ENCODE measurements at regions not wholly inside any gene's neighbourhood (a gene's known extent, or its start where the extent isn't known, plus 50 kb on each side); places are given as distances from the start of the nearest gene placed in this dataset.
"Not testable (repeated sequence)": the region's sequence is repeated elsewhere in the genome, so short reads cannot be mapped to it uniquely, and the experiment has no call there.

DNA sequence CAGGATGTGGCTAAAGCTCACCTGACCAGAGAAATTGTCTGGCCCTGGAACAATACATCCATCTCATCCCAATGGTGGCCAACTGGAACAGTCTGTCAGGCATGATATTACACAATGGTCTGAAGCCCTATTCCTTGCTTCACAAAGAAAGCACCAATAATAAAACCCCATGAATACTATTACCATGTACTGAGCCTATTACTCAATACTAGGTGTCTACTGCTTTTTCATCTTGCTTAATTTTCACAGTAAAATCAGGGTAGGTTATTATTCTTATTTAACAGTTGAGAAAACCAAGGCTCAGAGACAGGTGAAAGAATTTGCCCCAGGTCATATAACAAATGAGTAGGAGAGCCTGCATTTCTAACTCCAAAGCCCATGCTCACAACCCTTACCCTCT is 68.9 kb upstream of the CAPRIN1 start:
- H3K36me3 ChIP-seq (replicated peaks; ENCODE audit: control insufficient read depth, insufficient read depth, low read length): no peaks in the 10 kb centered on the region
- no peak overlapping the region for H3K4me3 ChIP-seq (ENCODE audit: insufficient read depth, low read depth, low read length)
- no peaks in the 10 kb centered on the region for H3K27me3 ChIP-seq (ENCODE audit: control insufficient read depth, insufficient read depth, low read length)
- no peak for DNase-seq

DNA sequence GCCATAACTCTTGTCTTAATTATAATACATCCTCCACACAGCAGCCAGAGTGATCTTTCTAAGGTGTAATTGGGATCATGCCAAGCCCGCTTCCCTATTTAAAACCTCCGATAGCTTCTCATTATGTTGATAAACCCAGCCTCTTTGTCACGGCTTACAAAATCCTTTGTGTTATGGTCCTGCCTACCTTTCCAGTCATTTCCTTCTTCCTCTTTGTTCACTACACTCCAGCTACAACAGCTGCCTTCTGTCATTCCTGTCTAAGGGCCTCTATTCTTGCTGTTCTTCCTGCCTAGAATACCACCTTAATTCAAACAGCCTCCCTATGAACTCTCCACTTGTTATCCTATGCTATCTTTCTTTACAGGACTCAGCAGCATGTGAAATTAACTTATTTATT is 70.6 kb upstream of the CAPRIN1 start:
- no peak for DNase-seq
- Histone ChIP-seq H3K27me3 (ENCODE audit: control insufficient read depth, insufficient read depth, low read length) (no peaks in the 10 kb centered on the region), H3K4me3 (ENCODE audit: insufficient read depth, low read depth, low read length) (no peak overlapping the region), H3K36me3 (replicated peaks; ENCODE audit: control insufficient read depth, insufficient read depth, low read length) (no peaks in the 10 kb centered on the region)

DNA sequence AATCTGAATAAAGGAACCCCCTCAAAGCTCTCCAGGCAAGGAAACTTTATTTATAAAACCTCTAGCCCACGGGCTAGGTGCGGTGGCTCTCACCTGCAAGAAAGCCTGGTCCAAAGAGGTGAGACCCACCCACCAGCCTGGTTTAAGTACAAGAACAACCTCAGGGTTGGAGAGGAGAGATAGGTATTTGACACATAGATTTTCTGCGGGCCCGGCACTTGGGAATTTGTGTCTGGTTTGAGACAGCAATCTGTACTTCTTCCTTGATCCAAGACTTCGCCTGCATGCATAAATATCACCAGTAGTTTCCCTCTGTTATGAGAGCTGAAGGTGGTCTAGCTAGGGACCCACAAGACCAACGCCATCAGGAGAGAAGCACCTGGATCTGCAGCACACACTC is 73.2 kb upstream of the CAPRIN1 start:
- H3K27me3 ChIP-seq (ENCODE audit: control insufficient read depth, insufficient read depth, low read length): no peaks in the 10 kb centered on the region
- no peak overlapping the region for H3K4me3 ChIP-seq (ENCODE audit: insufficient read depth, low read depth, low read length)
- no peak for DNase-seq
- H3K36me3 ChIP-seq (replicated peaks; ENCODE audit: control insufficient read depth, insufficient read depth, low read length): no peaks in the 10 kb centered on the region

DNA sequence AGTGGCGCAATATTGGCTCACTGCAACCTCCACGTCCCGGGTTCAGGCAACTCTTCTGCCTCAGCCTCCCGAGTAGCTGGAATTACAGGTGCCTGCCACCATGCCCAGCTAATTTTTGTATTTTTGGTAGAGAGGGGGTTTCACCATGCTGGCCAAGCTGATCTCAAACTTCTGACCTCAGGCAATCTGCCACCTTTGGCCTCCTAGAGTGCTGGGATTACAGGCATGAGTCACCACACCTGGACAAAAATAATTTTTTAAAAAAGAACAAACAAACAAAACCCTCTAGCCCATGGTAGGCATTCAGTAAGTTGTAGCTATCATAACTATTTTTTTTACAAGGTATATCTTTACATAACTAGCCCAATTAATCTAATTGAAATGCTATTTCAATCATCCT is 73.9 kb upstream of the CAPRIN1 start:
- DNase-seq: no peak
- Histone ChIP-seq H3K27me3 (ENCODE audit: control insufficient read depth, insufficient read depth, low read length) (no peaks in the 10 kb centered on the region), H3K36me3 (replicated peaks; ENCODE audit: control insufficient read depth, insufficient read depth, low read length) (no peaks in the 10 kb centered on the region), H3K4me3 (ENCODE audit: insufficient read depth, low read depth, low read length) (no peak overlapping the region)

DNA sequence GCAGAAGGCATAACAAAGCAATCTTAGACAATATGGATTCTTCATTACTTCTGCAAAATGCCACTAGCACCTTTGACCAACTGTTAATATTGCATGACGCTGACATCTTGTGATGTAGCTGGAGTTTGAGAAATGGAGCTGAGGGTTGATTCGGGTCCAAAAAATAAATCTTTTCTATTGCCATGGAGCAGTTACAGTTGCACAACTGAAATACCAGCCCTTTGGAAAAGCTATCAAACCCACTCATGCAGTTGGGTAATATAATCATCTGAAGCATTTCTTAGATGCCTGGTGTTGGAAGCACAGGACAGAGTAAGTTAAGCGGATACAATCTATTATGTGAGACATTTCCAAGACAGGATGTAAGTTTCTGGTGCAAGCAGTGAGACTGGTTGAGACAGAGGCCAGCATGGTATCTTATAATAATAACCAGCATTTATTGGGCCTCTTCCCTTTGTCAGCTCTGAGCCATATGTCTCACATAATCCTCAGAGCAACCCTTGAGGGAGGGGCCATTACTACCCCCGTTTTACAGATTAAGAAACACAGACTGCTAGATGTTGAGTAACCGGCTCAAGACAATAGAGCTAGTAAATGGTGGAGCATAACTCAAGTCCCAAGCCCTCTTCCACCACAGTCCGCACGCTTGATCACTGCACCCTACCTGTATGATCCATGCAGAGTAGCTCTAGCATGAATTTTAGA is 74.9 kb upstream of the CAPRIN1 start:
- DNase-seq: no peak
- H3K27me3 ChIP-seq (ENCODE audit: control insufficient read depth, insufficient read depth, low read length): no peaks in the 10 kb centered on the region
- no peaks in the 10 kb centered on the region for H3K36me3 ChIP-seq (replicated peaks; ENCODE audit: control insufficient read depth, insufficient read depth, low read length)
- no peak overlapping the region for H3K4me3 ChIP-seq (ENCODE audit: insufficient read depth, low read depth, low read length)

DNA sequence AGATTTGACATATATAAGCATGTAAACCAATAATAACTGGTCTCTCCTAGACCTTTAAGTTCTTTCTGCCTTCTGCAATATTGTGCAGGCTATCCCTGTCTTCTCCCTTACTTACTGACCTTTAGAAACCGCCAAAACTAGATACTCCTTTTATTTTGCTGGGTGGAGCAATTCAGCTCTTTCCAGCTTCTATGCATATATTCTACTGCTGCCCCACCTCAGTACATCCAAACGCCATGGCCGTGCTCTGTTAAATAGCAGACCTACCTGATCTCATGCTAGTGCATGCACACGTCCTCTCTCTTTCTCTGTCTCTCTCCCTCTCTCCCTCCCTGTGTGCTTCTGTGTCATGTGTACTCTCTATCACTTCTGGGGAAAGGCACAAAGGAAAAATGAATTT is 76.7 kb upstream of the CAPRIN1 start:
- no peaks in the 10 kb centered on the region for H3K27me3 ChIP-seq (ENCODE audit: control insufficient read depth, insufficient read depth, low read length)
- no peak for DNase-seq
- no peaks in the 10 kb centered on the region for H3K36me3 ChIP-seq (replicated peaks; ENCODE audit: control insufficient read depth, insufficient read depth, low read length)
- no peak overlapping the region for H3K4me3 ChIP-seq (ENCODE audit: insufficient read depth, low read depth, low read length)

DNA sequence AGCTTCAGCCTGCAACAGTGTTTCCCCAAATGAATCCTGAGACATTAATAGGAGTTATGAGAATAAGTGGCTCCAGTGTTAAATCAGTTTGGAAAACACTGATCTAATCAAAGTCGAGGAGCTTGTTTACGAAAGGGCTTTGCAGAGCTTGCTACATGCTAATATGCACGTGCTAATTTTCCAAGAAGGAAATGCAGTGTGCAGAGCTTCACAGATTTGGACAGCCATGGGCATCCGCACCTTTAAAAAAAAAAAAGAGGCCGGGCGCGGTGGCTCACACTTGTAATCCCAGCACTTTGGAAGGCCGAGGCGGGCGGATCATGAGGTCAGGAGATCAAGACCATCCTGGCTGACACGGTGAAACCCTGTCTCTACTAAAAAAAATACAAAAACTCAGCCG is 79.7 kb upstream of the LMO2 start:
- not testable (repeated sequence) for H3K4me3 ChIP-seq (ENCODE audit: insufficient read depth, low read depth, low read length); H3K27me3 ChIP-seq (ENCODE audit: control insufficient read depth, insufficient read depth, low read length); H3K36me3 ChIP-seq (replicated peaks; ENCODE audit: control insufficient read depth, insufficient read depth, low read length); DNase-seq

DNA sequence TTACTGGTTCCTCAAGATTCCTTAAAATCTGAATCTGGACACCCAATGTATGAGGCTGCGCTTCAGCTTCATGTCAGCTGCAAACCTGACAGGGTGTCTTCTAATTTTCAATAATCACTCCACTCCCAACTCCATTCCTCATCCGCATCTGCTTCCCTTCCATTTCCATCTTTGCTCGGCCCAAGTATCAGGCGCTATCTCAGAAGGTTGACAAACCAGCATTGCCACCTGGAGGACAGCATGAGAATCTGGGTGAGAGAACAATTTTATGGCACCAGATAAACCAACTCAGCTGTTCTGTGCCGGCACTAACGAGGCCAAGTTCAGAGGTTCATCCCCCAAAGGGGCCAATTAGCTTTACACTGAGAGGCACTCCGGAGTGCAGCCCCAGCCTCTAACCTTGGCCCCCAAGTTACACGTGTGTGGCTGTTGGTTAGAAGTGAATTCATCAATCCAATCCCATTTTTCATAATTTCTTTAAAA is 79.1 kb upstream of the LMO2 start:
- no peaks in the 10 kb centered on the region for H3K27me3 ChIP-seq (ENCODE audit: control insufficient read depth, insufficient read depth, low read length)
- peak; percentile 71 for DNase-seq
- H3K36me3 ChIP-seq (replicated peaks; ENCODE audit: control insufficient read depth, insufficient read depth, low read length): no peaks in the 10 kb centered on the region
- no peak overlapping the region for H3K4me3 ChIP-seq (ENCODE audit: insufficient read depth, low read depth, low read length)

DNA sequence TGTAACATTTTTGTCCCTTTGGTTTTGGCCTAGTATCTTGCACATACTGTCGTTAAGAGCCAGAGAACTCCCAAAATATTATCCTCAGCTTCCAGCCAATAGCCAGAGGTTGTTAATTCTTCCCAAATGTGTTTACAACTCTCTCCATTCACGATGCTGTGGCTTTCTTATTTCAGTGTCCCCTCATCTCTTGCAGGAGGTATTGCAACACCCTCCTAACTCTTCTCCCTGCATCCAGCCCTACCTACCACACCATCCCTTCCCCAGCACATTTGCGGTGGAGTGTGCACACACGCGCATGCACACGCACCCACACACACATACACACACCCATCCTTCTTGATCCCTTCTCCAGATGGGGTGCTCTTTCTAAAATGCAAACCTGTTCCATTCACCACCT is 75.6 kb upstream of the LMO2 start:
- no peak overlapping the region for H3K4me3 ChIP-seq (ENCODE audit: insufficient read depth, low read depth, low read length)
- no peaks in the 10 kb centered on the region for H3K36me3 ChIP-seq (replicated peaks; ENCODE audit: control insufficient read depth, insufficient read depth, low read length)
- DNase-seq: no peak
- H3K27me3 ChIP-seq (ENCODE audit: control insufficient read depth, insufficient read depth, low read length): no peaks in the 10 kb centered on the region

DNA sequence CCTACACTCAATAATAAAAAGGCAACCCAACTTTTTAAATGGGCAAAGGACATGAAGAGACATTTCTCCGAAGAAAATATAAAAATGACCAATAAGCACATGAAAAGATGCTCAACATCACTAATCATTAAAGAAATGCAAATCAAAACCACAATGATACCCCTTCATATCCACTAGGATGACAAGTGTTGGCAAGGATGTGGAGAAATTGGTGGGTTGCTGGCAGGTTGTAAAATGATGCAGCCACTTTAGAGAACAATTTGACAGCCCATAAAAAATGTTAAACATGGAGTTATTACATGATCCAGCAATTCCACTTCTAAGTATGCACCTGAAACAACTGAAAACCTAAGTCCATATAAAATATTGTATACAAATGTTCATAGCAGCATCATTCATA is 73.2 kb upstream of the LMO2 start:
- no peak for DNase-seq
- Histone ChIP-seq H3K27me3 (ENCODE audit: control insufficient read depth, insufficient read depth, low read length) (no peaks in the 10 kb centered on the region), H3K36me3 (replicated peaks; ENCODE audit: control insufficient read depth, insufficient read depth, low read length) (no peaks in the 10 kb centered on the region), H3K4me3 (ENCODE audit: insufficient read depth, low read depth, low read length) (no peak overlapping the region)

DNA sequence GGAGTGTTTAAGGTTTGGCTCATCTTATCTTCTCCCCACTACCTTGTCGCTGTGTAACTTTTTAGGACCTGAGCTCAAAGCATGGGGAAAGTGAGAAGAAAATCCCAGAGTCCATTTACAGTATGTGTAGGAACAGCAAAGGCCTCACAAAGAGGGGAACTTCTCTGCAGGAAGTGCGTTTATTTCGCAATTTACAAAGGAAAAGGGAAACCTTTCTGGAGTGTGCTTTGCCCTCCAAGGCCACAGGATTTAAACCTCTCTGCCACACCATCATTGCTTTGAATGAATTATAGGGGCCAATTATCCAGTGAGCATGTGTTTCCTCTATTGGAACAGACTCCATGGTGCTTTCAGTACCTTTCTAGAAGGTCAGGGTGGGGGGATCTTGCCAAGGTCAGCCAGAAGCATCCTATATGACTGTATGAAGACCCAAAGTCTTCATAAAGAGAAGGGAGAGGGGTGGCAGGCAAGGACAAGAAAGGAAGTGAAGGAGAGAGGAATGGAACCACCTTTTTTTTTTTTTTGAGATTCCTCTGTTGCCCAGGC is 68.1 kb upstream of the LMO2 start:
- no peak overlapping the region for H3K4me3 ChIP-seq (ENCODE audit: insufficient read depth, low read depth, low read length)
- no peak for DNase-seq
- no peaks in the 10 kb centered on the region for H3K36me3 ChIP-seq (replicated peaks; ENCODE audit: control insufficient read depth, insufficient read depth, low read length)
- no peaks in the 10 kb centered on the region for H3K27me3 ChIP-seq (ENCODE audit: control insufficient read depth, insufficient read depth, low read length)

DNA sequence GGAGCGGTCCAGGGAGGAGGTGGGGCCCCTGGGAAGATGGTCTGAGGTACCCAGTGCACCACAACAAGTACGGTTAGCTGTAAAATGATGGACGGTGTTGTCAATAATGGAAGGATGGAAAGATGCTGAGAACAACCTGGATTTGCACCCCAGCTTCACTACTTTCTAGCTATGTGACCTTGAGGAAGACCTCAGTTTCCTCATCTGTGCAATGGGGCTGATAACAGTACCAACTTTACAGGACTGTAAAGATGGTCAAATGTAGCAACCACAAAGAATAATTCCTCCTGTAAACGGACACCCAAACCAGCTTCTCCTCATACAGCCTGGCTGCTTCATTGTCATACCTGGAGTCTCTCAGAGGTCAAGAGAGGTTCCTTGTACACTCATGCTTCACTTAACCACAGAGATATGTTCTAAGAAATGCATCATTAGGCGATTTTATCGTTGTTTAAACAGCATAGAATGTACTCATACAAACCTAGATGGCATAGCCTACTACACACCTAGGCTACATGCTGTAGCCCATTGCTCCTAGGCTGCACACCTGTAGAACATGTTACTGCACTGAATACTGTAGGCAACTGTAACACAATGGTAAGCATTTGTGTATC is 65.5 kb upstream of the LMO2 start:
- no peak for DNase-seq
- Histone ChIP-seq H3K36me3 (replicated peaks; ENCODE audit: control insufficient read depth, insufficient read depth, low read length) (no peaks in the 10 kb centered on the region), H3K27me3 (ENCODE audit: control insufficient read depth, insufficient read depth, low read length) (no peaks in the 10 kb centered on the region), H3K4me3 (ENCODE audit: insufficient read depth, low read depth, low read length) (no peak overlapping the region)

DNA sequence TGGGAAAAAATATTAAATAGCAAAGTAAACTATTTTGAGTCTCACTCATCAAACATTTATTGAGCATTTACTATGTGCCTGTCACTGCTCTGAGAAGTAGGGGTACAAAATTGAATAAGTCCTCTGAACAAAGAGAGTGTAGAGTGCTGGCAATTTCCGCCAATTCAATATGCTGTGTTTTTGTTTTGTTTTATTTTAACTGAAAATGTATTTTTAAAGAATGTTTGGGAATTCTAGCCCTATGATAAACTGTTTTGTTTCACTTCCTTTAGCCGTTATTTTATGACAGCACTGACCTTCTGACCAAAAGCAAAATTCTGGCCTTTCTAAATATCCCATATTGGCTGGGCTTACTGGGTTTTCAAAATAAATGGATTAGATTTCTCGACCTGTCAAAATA is 64.7 kb upstream of the LMO2 start:
- Histone ChIP-seq H3K27me3 (ENCODE audit: control insufficient read depth, insufficient read depth, low read length) (no peaks in the 10 kb centered on the region), H3K36me3 (replicated peaks; ENCODE audit: control insufficient read depth, insufficient read depth, low read length) (no peaks in the 10 kb centered on the region), H3K4me3 (ENCODE audit: insufficient read depth, low read depth, low read length) (no peak overlapping the region)
- no peak for DNase-seq

DNA sequence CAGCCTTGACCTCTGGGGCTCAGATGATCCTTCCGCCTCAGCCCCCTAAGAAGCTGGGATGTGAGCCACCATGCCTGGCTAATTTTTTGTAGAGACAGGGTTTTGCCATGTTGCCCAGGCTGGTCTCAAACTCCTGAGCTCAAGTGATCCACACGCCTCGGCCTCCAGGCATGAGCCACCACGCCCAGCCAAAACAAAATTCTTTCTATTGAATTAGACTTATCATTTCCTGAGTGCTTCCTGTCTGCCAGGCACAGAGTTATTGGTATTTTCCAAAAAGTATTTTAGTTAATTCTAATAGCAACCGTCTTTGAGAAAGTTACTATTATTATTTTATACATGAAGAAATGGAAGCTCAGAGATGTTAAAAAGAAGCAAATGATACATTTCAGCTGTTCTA is 61.4 kb upstream of the LMO2 start:
- no peak overlapping the region for H3K4me3 ChIP-seq (ENCODE audit: insufficient read depth, low read depth, low read length)
- no peak for DNase-seq
- H3K27me3 ChIP-seq (ENCODE audit: control insufficient read depth, insufficient read depth, low read length): no peaks in the 10 kb centered on the region
- H3K36me3 ChIP-seq (replicated peaks; ENCODE audit: control insufficient read depth, insufficient read depth, low read length): no peaks in the 10 kb centered on the region

DNA sequence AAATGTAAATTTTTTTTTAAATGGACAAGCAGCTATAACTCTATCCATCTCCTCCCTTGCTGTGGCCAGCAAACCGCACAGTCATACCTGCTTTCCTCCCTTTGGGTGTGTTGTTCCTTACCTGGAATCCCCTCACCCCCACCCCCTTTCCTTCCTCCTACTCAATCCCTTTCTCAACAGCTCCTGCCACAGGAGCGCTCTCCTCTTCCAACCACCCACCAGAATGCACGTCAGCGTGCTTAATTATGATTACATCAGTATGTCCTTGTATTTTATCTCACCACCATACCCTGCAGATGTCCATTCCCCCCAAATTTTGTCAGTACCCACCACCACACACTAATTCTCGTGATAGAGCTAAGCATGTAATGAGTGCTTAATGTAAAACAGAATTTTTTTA is 60.9 kb upstream of the LMO2 start:
- no peaks in the 10 kb centered on the region for H3K36me3 ChIP-seq (replicated peaks; ENCODE audit: control insufficient read depth, insufficient read depth, low read length)
- no peaks in the 10 kb centered on the region for H3K27me3 ChIP-seq (ENCODE audit: control insufficient read depth, insufficient read depth, low read length)
- no peak for DNase-seq
- H3K4me3 ChIP-seq (ENCODE audit: insufficient read depth, low read depth, low read length): no peak overlapping the region
